Activated CD4-positive, alpha-beta memory T cell treated with anti-CD3 and anti-CD28 coated beads, Interleukin-2, amount 10 ng/mL, durations not matched to agents 7 days and 5 days (primary cell): ENCODE measurements at regions not wholly inside any gene's neighbourhood (a gene's known extent, or its start where the extent isn't known, plus 50 kb on each side); places are given as distances from the start of the nearest gene placed in this dataset.
"Not testable (repeated sequence)": the region's sequence is repeated elsewhere in the genome, so short reads cannot be mapped to it uniquely, and the experiment has no call there.

Experiments used
- CTCF ChIA-PET: fragments of 350-600 bp; sonication (Branson Sonifier 250); formaldehyde crosslinking; loops from one replicate; lab custom pipeline; 2021; ENCODE audit warnings: antibody characterized with exemption, inconsistent platforms; lab: Charles Lee
- POLR2A ChIA-PET: fragments of 350-600 bp; sonication (Branson Sonifier 250); formaldehyde crosslinking; loops from one replicate; lab custom pipeline; 2021; ENCODE audit warnings: antibody characterized with exemption; lab: Charles Lee
- DNase-seq: peaks from one replicate; pipeline ENCODE4 v3.0.0-alpha.2; 2020
- H3K27ac Mint-ChIP-seq: one replicate; pipeline ENCODE4 v1.8.0; 2021; ENCODE audit warnings: mild to moderate bottlenecking, mixed read lengths
- H3K27me3 Mint-ChIP-seq: one replicate; pipeline ENCODE4 v1.8.0; 2021; ENCODE audit warnings: mixed read lengths
- H3K36me3 Mint-ChIP-seq: one replicate; pipeline ENCODE4 v1.8.0; 2021; ENCODE audit warnings: low read depth, mixed read lengths
- H3K4me1 Mint-ChIP-seq: one replicate; pipeline ENCODE4 v1.8.0; 2021; ENCODE audit warnings: mixed read lengths
- H3K4me3 Mint-ChIP-seq: one replicate; pipeline ENCODE4 v1.8.0; 2021; ENCODE audit warnings: mild to moderate bottlenecking, mixed read lengths
- H3K9me3 Mint-ChIP-seq: one replicate; pipeline ENCODE4 v1.8.0; 2021; ENCODE audit warnings: mixed read lengths

DNA sequence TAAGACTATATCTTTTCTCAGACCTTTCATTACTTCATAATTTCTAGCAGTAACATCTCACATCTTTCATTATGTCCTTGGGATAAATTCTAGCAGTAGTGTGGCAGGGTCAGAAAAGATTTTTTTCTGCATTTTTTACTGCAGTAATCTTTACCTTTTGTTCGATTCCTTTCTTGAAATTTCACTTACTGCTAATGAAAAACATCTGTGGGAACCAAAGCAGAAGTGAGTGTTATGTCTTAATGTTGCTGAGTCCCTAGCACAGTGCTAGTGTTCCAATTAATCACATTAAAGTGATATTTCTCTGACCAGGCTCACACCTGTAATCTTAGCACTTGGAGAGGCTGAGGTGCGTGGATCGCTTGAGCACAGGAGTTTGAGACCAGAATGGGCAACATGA lies 123.6 kb downstream of the EHF start:
- ChIA-PET CTCF (no interaction called here), POLR2A (no interaction called here)
- Mint-ChIP-seq H3K27me3 (peaks cover 25% of the 10 kb centered on the region), H3K36me3 (no peaks in the 10 kb centered on the region), H3K27ac (no peak overlapping the region), H3K9me3 (no peaks in the 10 kb centered on the region), H3K4me3 (no peak overlapping the region), H3K4me1 (no peaks in the 10 kb centered on the region)
- DNase-seq = no peak

DNA sequence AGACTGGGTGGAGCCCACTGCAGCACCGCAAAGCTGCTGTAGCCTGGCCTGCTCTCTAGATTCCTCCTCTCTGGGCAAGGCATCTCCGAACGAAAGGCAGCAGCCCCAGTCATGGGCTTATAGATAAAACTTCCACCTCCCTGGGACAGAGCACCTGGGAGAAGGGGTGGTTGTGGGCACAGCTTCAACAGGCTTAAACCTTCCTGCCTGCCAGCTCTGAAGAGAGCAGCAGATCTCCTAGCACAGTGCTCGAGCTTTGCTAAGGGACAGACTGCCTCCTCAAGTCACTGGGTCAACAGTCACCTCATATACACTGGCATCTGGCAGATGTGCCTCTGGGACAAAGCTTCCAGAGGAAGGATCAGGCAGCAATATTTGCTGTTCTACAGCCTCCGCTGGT lies 117.3 kb downstream of the EHF start:
- Mint-ChIP-seq H3K36me3 (no peaks in the 10 kb centered on the region), H3K27me3 (peaks cover 38% of the 10 kb centered on the region), H3K9me3 (no peaks in the 10 kb centered on the region), H3K4me3 (no peak overlapping the region), H3K4me1 (no peaks in the 10 kb centered on the region), H3K27ac (no peak overlapping the region)
- ChIA-PET POLR2A (no interaction called here), CTCF (no interaction called here)
- DNase-seq = no peak

DNA sequence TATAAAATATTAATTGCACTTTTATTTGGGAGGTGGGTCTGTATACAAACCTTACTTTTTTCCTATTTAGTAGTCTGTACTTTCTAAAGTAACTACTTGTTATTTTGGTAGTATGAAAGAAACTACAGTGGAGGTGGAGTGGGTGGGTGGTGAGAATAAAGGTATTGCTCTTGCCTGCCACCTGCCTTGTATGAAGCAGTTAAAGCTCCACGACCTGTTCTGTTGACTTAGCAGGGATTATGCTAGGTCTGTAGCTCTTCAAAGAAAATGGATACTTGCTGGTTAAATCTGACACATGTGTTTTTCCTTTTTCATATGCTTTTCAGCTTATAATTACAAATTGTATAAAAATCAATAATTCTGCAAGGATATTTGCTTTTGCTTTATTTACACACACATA lies 111.9 kb downstream of the EHF start:
- Mint-ChIP-seq H3K4me3 (no peak overlapping the region), H3K27ac (no peak overlapping the region), H3K36me3 (no peaks in the 10 kb centered on the region), H3K4me1 (no peaks in the 10 kb centered on the region), H3K9me3 (no peaks in the 10 kb centered on the region), H3K27me3 (peaks cover 17% of the 10 kb centered on the region)
- no peak for DNase-seq
- ChIA-PET CTCF (no interaction called here), POLR2A (no interaction called here)

DNA sequence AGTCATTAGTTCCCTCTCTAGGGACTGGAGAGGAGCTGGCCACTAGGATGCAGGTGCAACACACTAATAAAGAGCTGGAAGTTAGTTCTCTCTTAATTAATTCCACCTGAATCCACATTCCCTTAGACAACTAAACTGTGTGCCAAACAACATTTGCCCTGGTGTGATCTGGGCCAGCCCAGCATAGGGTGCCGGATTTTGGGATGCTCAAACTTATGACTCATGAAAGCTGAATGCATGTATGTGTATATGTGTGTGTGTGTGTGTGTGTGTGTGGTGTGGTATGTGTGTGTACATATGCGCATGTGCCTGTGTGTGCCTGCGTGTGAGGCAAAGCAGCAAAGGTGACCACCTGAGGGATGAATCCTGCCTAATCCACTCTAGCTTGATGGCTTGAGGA lies 110.7 kb downstream of the EHF start:
- H3K27ac Mint-ChIP-seq = no peak overlapping the region
- no peak for DNase-seq
- ChIA-PET POLR2A (no interaction called here), CTCF (no interaction called here)
- H3K4me3 Mint-ChIP-seq = no peak overlapping the region
- no peaks in the 10 kb centered on the region for H3K9me3 Mint-ChIP-seq
- peaks cover 17% of the 10 kb centered on the region for H3K27me3 Mint-ChIP-seq
- no peaks in the 10 kb centered on the region for H3K36me3 Mint-ChIP-seq
- H3K4me1 Mint-ChIP-seq = no peaks in the 10 kb centered on the region

DNA sequence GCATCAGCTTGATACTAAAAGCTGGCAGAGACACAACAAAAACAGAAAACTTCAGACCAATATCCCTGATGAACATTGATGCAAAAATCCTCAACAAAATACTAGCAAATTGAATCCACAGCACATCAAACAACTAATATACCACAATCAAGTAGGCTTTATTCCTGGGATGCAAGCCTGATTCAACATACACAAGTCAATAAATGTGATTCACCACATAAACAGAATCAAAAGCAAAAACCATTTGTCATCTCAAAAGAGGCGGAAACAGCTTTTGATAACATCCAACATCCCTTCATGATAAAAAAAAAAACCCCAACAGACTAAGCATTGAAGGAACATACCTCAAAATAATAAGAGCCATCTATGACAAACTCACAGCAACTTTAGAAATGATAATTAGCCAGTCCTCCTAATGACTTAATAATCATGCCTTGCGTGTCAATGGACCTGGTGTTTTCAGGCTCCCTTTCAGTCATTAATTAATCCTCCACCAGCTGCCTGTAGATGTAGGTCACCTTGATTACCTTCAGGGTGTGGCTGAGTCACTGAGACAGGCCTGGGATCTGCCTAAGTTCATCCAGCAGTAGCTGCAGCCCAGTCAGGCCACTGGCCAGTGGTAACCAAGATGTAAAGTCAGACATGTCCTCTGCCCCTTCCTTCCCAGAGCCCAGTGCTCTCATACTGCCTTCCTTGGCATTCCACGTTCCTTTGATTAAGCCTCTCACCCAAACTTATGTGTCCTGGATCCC lies 109.8 kb downstream of the EHF start:
- POLR2A ChIA-PET = no interaction called here
- Mint-ChIP-seq H3K27me3 (peaks cover 15% of the 10 kb centered on the region), H3K36me3 (no peaks in the 10 kb centered on the region), H3K4me1 (no peaks in the 10 kb centered on the region), H3K4me3 (no peak overlapping the region), H3K9me3 (no peaks in the 10 kb centered on the region), H3K27ac (no peak overlapping the region)
- CTCF ChIA-PET = no interaction called here
- no peak for DNase-seq

DNA sequence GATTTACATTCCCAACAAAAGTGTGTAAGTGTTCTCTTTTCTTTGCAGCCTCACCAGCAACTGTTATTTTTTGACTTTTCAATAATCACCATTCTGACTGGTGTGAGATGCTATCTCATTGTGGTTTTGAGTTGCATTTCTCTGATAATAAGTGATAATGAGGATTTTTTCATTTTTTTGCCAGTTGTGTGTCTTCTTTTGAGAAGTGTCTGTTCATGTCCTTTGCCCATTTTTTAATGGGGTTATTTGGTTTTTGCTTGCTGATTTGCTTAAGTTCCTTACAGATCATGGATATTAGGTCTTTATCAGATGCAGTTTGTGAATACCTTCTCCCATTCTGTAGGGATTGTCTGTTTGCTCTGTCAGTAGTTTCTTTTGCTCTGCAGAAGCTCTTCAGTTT lies 107.7 kb downstream of the EHF start:
- Mint-ChIP-seq H3K4me1 (no peaks in the 10 kb centered on the region), H3K36me3 (no peaks in the 10 kb centered on the region), H3K27ac (no peak overlapping the region), H3K9me3 (no peaks in the 10 kb centered on the region), H3K27me3 (peaks cover 14% of the 10 kb centered on the region), H3K4me3 (no peak overlapping the region)
- ChIA-PET POLR2A (no interaction called here), CTCF (no interaction called here)
- no peak for DNase-seq

DNA sequence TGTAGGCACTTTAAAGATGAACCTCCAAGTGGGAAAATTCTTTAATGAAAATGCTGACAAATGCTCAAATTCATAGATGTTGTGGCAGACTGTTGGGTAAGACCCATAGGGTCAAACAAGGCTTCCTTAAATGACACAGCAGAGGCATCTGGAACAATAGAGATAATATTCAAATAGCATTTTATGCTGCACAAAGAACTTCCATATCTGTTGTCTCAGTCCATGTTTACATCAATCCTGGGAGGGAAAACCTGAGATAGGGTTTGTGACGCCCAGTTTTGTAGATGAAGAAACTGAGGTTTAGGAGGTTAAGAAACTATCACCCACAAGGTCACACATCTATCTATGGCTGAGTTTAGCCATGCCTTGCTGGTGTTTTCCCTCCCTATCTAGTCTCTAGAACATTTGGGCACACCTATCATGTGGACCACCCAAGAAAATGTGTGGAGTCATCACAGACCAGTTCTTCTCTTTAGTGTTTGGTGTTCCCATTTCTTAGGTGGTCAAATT lies 106.4 kb downstream of the EHF start:
- ChIA-PET POLR2A (no interaction called here), CTCF (no interaction called here)
- H3K4me1 Mint-ChIP-seq = no peaks in the 10 kb centered on the region
- no peak for DNase-seq
- H3K4me3 Mint-ChIP-seq = no peak overlapping the region
- H3K27me3 Mint-ChIP-seq = peaks cover 13% of the 10 kb centered on the region
- no peaks in the 10 kb centered on the region for H3K36me3 Mint-ChIP-seq
- no peaks in the 10 kb centered on the region for H3K9me3 Mint-ChIP-seq
- no peak overlapping the region for H3K27ac Mint-ChIP-seq

DNA sequence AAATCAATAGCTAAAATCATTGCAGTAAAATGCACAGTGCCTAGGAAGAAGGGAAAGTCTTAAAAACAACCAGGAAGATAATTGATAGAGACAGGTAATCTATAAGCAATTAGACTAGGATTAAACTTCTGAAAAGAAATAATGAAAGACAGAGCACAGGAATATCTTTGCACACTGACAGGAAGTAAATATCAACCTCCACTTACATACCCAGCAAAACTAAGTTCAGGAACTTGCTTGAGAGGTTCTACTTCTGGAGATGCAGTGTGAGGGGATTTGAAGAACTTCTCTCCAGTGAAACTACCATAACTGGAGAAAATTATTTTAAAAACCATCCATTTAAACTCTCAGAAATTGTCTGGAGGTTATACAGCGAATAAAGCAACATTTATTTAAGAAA lies 104.1 kb downstream of the EHF start:
- no peak for DNase-seq
- H3K36me3 Mint-ChIP-seq = no peaks in the 10 kb centered on the region
- no peaks in the 10 kb centered on the region for H3K9me3 Mint-ChIP-seq
- H3K27ac Mint-ChIP-seq = no peak overlapping the region
- H3K27me3 Mint-ChIP-seq = peaks cover 9% of the 10 kb centered on the region
- POLR2A ChIA-PET = no interaction called here
- no peak overlapping the region for H3K4me3 Mint-ChIP-seq
- H3K4me1 Mint-ChIP-seq = no peaks in the 10 kb centered on the region
- CTCF ChIA-PET = no interaction called here

DNA sequence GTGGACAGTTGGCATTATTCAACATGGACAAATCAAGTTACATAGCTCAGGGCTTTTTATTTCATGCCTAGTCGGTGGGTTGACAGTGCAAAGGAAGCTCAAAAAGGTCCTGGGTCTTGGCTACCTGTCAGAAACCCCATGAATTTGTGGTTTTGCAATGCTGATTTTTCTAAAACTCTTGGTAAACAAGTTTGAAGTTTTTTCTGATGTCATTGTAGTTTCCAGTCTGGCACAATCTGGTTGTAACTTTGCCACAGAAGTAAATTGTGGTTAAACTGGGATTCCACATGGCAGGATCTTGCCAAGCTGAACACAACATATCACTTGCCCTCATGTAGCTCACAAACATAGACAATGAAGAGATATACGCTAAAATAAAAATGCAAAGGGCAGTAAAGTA lies 100.8 kb downstream of the EHF start:
- no peaks in the 10 kb centered on the region for H3K9me3 Mint-ChIP-seq
- DNase-seq = no peak
- no peak overlapping the region for H3K27ac Mint-ChIP-seq
- no peaks in the 10 kb centered on the region for H3K36me3 Mint-ChIP-seq
- H3K4me1 Mint-ChIP-seq = no peaks in the 10 kb centered on the region
- no peak overlapping the region for H3K4me3 Mint-ChIP-seq
- CTCF ChIA-PET = no interaction called here
- peaks cover 7% of the 10 kb centered on the region for H3K27me3 Mint-ChIP-seq
- POLR2A ChIA-PET = no interaction called here

DNA sequence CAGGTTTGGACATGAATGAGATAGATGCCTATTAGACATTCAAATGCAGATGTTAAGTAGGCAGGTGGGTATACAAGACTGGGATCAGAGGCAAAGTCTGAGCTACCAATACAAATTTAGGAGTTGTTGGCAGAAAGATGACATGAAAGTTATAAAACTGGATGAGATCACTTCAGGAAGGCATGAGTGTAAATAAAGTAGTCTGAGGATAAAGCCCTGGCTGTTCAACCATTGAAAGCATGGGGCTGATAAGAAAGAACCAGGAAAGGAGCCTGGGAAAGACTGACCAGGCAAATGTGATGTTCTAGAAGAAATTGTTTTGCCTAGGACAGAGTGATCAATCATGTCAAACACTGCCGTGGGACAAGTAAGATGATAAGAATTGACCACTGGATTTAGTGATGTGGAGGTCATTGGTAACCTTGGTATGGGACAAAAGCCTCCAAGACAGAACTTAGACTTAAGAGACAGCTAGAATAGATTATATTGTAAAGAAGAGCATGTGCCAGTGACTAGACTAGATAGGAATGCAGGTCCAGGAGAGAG lies 98.5 kb downstream of the EHF start:
- ChIA-PET CTCF (no interaction called here), POLR2A (no interaction called here)
- Mint-ChIP-seq H3K36me3 (no peaks in the 10 kb centered on the region), H3K27me3 (peaks cover 3% of the 10 kb centered on the region), H3K4me1 (no peaks in the 10 kb centered on the region), H3K9me3 (no peaks in the 10 kb centered on the region), H3K4me3 (no peak overlapping the region), H3K27ac (no peak overlapping the region)
- DNase-seq = no peak

DNA sequence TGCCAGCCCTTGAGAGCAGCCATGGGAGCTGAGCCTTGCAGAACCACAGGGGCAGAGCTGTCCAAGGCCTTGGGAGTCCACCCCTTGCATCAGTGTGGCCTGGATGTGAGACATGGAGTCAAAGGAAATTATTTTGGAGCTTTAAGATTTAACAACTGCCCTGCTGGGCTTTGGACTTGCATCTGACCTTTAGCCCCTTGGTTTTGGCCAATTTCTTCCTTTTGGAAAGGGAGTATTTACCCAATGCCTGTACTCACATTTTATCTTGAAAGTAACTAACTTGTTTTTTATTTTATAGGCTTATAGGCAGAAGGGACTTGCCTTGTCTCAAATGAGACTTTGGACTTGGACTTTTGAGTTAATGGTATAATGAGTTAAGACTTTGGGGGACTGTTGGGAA lies 92.7 kb downstream of the EHF start:
- H3K27ac Mint-ChIP-seq = not testable (repeated sequence)

More for the DNA sequence above, 92.7 kb downstream of the EHF start:
- H3K4me1 Mint-ChIP-seq, DNase-seq, H3K27me3 Mint-ChIP-seq, H3K4me3 Mint-ChIP-seq, H3K9me3 Mint-ChIP-seq, POLR2A ChIA-PET, H3K36me3 Mint-ChIP-seq, CTCF ChIA-PET: not testable (repeated sequence)
